ENCODE measurements at regions not wholly inside any gene's neighbourhood (a gene's known extent, or its start where the extent isn't known, plus 50 kb on each side); places are given as distances from the start of the nearest gene placed in this dataset.

GRCh38 chr4:151566053-151566452 lies 157.1 kb downstream of the FHIP1A start (continued):
- no peak for TF ChIP-seq SUPT20H (IDR thresholded peaks at IDR 0.05; ENCODE audit: borderline replicate concordance, control insufficient read depth, low read depth, low read length)
- no peak for TF ChIP-seq NFXL1 (IDR thresholded peaks at IDR 0.05; ENCODE audit: borderline replicate concordance)
- no peak for TF ChIP-seq ZNF24 (IDR thresholded peaks at IDR 0.05)
- no peak for TF ChIP-seq NR2C2 (IDR thresholded peaks at IDR 0.05; ENCODE audit: borderline replicate concordance, control insufficient read depth, insufficient read length, low read depth)

- H3K4me1 ChIP-seq (ENCODE audit: control insufficient read depth, insufficient read depth, low read length), result peaks cover 4% of the 10 kb centered on the region; the same call in 1 of the 2 replicates
- ATAC-seq, result peak; percentile 99
- in situ Hi-C loops (cut with MboI), result no loop called here
- no peak overlapping the region for H3K9ac ChIP-seq (ENCODE audit: control insufficient read depth, insufficient read depth, low read length)
- POLR2A ChIA-PET, result no interaction called here
- no peak for FAIRE-seq
- intact Hi-C loops (cut with micrococcal nuclease; ENCODE audit: unreplicated experiment), result no loop called here
- no peak overlapping the region for H3K27ac ChIP-seq (ENCODE audit: control insufficient read depth, insufficient read depth)
- SMC1A ChIA-PET (ENCODE audit: uncharacterized antibody, unreplicated experiment), result no interaction called here
- no peaks in the 10 kb centered on the region for H3K36me3 ChIP-seq (ENCODE audit: control insufficient read depth in 2 of 2, insufficient read depth in 2 of 2, low read length in 1 of 2)
- no peaks in the 10 kb centered on the region; the same call in 1 of the 2 replicates for H4K20me1 ChIP-seq (ENCODE audit: control insufficient read depth, insufficient read depth)
- WGBS (ENCODE audit: insufficient coverage, insufficient replicate concordance, low lambda C conversion rate, missing lambda C conversion rate), result 0% methylated on average over 4 of the region's 4 CpGs
- H3K4me2 ChIP-seq (ENCODE audit: control insufficient read depth, insufficient read depth), result no peak overlapping the region; the same call in 1 of the 2 replicates
- peak; percentile 13 for DNase-seq (ENCODE audit: low read depth, low spot score)
- no peak overlapping the region for H2AFZ ChIP-seq (ENCODE audit: control insufficient read depth, low read depth, low read length)
- no TSS peak for BruUV-seq (replicated peaks)
- no peak overlapping the region for H3K4me3 ChIP-seq
- H3K9me3 ChIP-seq (replicated peaks; ENCODE audit: control insufficient read depth, insufficient read depth, low read length), result no peaks in the 10 kb centered on the region
- RAD21 ChIA-PET (ENCODE audit: unreplicated experiment), result no interaction called here
- CTCF ChIA-PET, result no interaction called here
- H3K27me3 ChIP-seq (replicated peaks in 1 of 2; ENCODE audit: control insufficient read depth in 2 of 2, insufficient read depth in 2 of 2, low read length in 1 of 2), result peaks cover 0 to 1% of the 10 kb centered on the region in 2 experiments; a peak in 3 of 4 replicates
- no peaks in the 10 kb centered on the region for H3K79me2 ChIP-seq (ENCODE audit: control insufficient read depth, insufficient read depth, low read length)
- TF ChIP-seq CEBPZ (IDR thresholded peaks at IDR 0.05; ENCODE audit: low read depth, low read length), result no peak
- TF ChIP-seq RBBP5 (conservative IDR thresholded peaks at IDR 0.05), result no peak
- no peak for TF ChIP-seq IRF5 (IDR thresholded peaks at IDR 0.05; ENCODE audit: borderline replicate concordance)
- no peak for TF ChIP-seq ZBTB40 (IDR thresholded peaks at IDR 0.05; ENCODE audit: borderline replicate concordance)
- no peak for TF ChIP-seq FOXK2 (IDR thresholded peaks at IDR 0.05)
- TF ChIP-seq RFX5 (IDR thresholded peaks at IDR 0.05; ENCODE audit: low read depth, low read length), result no peak
- no peak for TF ChIP-seq IRF3 (IDR thresholded peaks at IDR 0.05)
- TF ChIP-seq POU2F2 (IDR thresholded peaks at IDR 0.05; ENCODE audit: borderline replicate concordance, low read depth, low read length), result peak; percentile 27; the same call in 1 of the 3 replicates
- TF ChIP-seq IRF4 (IDR thresholded peaks at IDR 0.05; ENCODE audit: low read depth, low read length), result 0 out of 2 replicates have a peak, but pooled peaks have one; percentile 12
- no peak for TF ChIP-seq SUPT20H (IDR thresholded peaks at IDR 0.05; ENCODE audit: borderline replicate concordance, control insufficient read depth, low read depth, low read length)
These were observed 158.1 kb downstream of the FHIP1A start for GRCh38 chr4:151567056-151567455.
